ENCODE measurements at regions not wholly inside any gene's neighbourhood (a gene's known extent, or its start where the extent isn't known, plus 50 kb on each side); places are given as distances from the start of the nearest gene placed in this dataset.

GRCh38 chr13:58994777-58995176 is 1169.0 kb downstream of the DIAPH3 start:
- H3F3A ChIP-seq (ENCODE audit: insufficient read depth, low read length, poor library complexity, severe bottlenecking): no peaks in the 10 kb centered on the region
- TF ChIP-seq POLR2AphosphoS5 (IDR thresholded peaks at IDR 0.05): no peak
- peak; percentile 57 for TF ChIP-seq SMC3 (conservative IDR thresholded peaks at IDR 0.05; ENCODE audit: poor library complexity)
- TF ChIP-seq CTCF (IDR thresholded peaks at IDR 0.05; ENCODE audit: poor library complexity, severe bottlenecking): peak; percentile 54
- TF ChIP-seq RAD21 (conservative IDR thresholded peaks at IDR 0.05): peak; percentile 60
- H3K4me2 ChIP-seq (ENCODE audit: low read length): no peak overlapping the region
- H4K20me1 ChIP-seq (ENCODE audit: insufficient read depth): no peaks in the 10 kb centered on the region
- H3K9me3 ChIP-seq (ENCODE audit: low read length): no peaks in the 10 kb centered on the region
- H3K27me3 ChIP-seq (ENCODE audit: insufficient read depth, low read depth, low read length): no peaks in the 10 kb centered on the region
- H3K4me3 ChIP-seq (ENCODE audit: low read length): no peak overlapping the region
- H3K79me2 ChIP-seq (replicated peaks; ENCODE audit: insufficient read depth, low read length): no peaks in the 10 kb centered on the region
- no peak overlapping the region for H3K27ac ChIP-seq (ENCODE audit: low read length)
- no peak overlapping the region for H3K9ac ChIP-seq (ENCODE audit: low read length)
- no peaks in the 10 kb centered on the region for H3K9me2 ChIP-seq (ENCODE audit: insufficient read depth, low read length)
- no peaks in the 10 kb centered on the region for H3K36me3 ChIP-seq (ENCODE audit: insufficient read depth, low read length)
- H2AFZ ChIP-seq (ENCODE audit: low read depth, low read length): no peak overlapping the region

- H3K4me3 ChIP-seq (ENCODE audit: low read length): no peak overlapping the region
- H3K4me2 ChIP-seq (ENCODE audit: low read length): no peak overlapping the region
- no peak overlapping the region for H3K27ac ChIP-seq (ENCODE audit: low read length)
- no peak overlapping the region for H3K9ac ChIP-seq (ENCODE audit: low read length)
- no peak overlapping the region for H2AFZ ChIP-seq (ENCODE audit: low read depth, low read length)
- H3F3A ChIP-seq (ENCODE audit: insufficient read depth, low read length, poor library complexity, severe bottlenecking): no peaks in the 10 kb centered on the region
- no peaks in the 10 kb centered on the region for H3K79me2 ChIP-seq (replicated peaks; ENCODE audit: insufficient read depth, low read length)
- H3K9me2 ChIP-seq (ENCODE audit: insufficient read depth, low read length): no peaks in the 10 kb centered on the region
- H4K20me1 ChIP-seq (ENCODE audit: insufficient read depth): no peaks in the 10 kb centered on the region
- H3K36me3 ChIP-seq (ENCODE audit: insufficient read depth, low read length): no peaks in the 10 kb centered on the region
- H3K27me3 ChIP-seq (ENCODE audit: insufficient read depth, low read depth, low read length): no peaks in the 10 kb centered on the region
- no peak for TF ChIP-seq EP300 (conservative IDR thresholded peaks at IDR 0.05; ENCODE audit: poor library complexity, severe bottlenecking)
- no peak for TF ChIP-seq POLR2AphosphoS5 (IDR thresholded peaks at IDR 0.05)
- no peak for TF ChIP-seq RAD21 (conservative IDR thresholded peaks at IDR 0.05)
- TF ChIP-seq SMC3 (conservative IDR thresholded peaks at IDR 0.05; ENCODE audit: poor library complexity): no peak
- TF ChIP-seq EZH2 (IDR thresholded peaks at IDR 0.05; ENCODE audit: borderline replicate concordance, insufficient read depth, low read length, poor library complexity, severe bottlenecking): no peak
- no peak for TF ChIP-seq TAF1 (IDR thresholded peaks at IDR 0.05; ENCODE audit: low read depth)
- no peak for TF ChIP-seq MXI1 (conservative IDR thresholded peaks at IDR 0.05; ENCODE audit: poor library complexity, severe bottlenecking)
- no peak for TF ChIP-seq CTCF (IDR thresholded peaks at IDR 0.05; ENCODE audit: poor library complexity, severe bottlenecking)
- no peak for TF ChIP-seq REST (IDR thresholded peaks at IDR 0.05; ENCODE audit: borderline replicate concordance)
- no peaks in the 10 kb centered on the region for H3K9me3 ChIP-seq (ENCODE audit: low read length)
Observed at GRCh38 chr13:58998716-58999115, 1165.0 kb downstream of the DIAPH3 start.
